Dermis microvascular lymphatic vessel endothelial cell (primary cell): ENCODE measurements at regions not wholly inside any gene's neighbourhood (a gene's known extent, or its start where the extent isn't known, plus 50 kb on each side); places are given as distances from the start of the nearest gene placed in this dataset.
"Not testable (repeated sequence)": the region's sequence is repeated elsewhere in the genome, so short reads cannot be mapped to it uniquely, and the experiment has no call there.

Experiments used
- DNase-seq, 2 donors: peaks; one replicate each; pipeline versions ENCODE4 v3.0.0 to v3.0.0-alpha.2; 2010; ENCODE audit warnings: low read depth in 2 of 2

GRCh38 chr13:42373048-42373812 is 101.3 kb downstream of the AKAP11 start:
- no peak for DNase-seq

DNA sequence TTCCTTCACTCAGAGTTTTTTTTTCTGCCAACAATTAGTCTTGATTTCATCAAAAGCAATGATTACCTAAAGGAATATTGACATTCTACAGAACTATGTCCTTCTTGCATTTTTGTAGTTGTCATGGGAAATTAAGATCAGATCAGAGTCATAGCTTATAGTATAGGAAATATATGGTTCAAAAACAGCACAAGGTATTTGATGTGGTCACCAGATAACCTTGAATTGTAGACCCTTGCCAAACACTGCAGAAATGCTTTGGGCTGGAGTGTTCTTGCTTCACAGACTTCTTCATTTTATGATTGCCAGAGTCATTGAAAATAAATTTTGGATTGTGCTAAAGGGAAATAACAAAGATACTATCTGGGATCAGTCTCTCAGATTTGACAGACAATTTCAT is 103.7 kb downstream of the AKAP11 start:
- DNase-seq, result no peak

- DNase-seq, result no peak
Observed at GRCh38 chr13:42377640-42378382, 105.9 kb downstream of the AKAP11 start.

- no peak for DNase-seq
Observed at GRCh38 chr13:42378383-42378780, 106.4 kb downstream of the AKAP11 start.

DNA sequence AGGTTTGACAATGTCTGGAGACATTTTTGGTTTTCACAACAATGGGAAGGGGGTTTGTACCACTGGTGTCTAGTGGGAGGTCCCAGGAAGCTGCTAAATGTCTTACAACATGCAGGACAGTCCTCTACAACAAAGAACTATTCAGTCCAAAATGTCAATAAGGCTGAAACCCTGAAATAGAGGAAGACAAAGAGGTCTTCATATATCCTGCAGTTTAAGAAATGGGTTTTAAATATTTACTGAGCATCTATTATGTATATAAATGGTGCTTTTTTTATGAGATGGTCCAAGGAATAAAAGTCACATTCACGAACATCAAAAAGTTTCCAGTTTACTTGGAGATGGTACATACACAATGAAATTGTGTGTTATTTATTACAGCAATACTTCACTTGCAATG is 107.3 kb downstream of the AKAP11 start:
- DNase-seq, result no peak

DNA sequence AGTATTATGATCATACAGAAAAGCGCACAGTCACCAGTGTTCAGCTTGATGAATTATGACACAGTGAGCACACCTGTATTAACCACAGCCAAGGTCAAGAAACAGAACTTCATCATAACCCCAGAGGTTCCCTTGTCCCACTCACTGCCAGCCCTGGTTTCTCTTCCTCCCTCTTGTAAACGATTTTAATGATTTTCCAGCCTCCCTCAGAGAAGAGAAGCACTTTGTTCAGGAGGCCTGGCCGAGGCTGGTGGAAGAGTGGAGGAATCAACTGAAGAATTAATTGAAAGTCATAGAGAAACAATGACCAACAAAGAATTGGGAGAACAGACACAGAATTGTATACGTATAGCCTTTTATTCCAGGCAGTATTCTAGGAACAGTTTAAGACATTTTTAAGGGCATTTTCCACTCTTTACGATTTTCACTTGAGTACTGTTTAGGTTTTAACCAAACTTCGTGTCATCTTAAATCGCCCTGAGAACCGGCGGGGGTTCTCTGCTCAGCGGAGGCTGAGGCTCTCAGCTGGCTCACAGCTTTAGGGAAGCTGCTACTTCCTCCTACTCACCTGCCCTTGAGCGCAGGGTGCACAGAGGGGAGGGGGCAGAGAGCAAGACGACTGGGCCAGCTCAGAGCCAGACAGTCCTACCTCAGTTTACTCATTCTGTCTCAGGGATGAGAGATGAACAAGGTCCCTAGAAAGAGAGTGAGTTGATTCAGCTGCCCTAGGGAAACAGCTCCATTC is 108.6 kb downstream of the AKAP11 start:
- no peak for DNase-seq

- DNase-seq, result no peak
Observed at GRCh38 chr13:42381165-42381425, 109.1 kb downstream of the AKAP11 start.

DNA sequence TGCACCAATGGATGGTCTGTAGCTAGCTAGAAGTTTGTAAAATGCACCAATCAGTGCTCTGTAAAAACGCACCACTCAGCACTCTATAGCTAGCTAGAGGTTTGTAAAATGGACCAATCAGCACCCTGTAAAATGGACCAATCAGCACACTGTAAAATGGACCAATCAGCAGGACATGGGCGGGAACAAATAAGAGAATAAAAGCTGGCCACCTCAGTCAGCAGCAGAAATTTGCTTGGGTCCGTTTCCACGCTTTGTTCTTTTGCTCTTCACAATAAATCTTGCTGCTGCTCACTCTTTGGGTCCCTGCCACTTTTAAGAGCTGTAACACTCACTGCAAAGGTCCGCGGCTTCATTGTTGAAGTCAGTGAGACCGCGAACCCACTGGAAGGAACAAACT is 109.5 kb downstream of the AKAP11 start:
- not testable (repeated sequence) for DNase-seq

GRCh38 chr13:42383025-42383424 is 111.1 kb downstream of the AKAP11 start:
- no peak for DNase-seq

DNA sequence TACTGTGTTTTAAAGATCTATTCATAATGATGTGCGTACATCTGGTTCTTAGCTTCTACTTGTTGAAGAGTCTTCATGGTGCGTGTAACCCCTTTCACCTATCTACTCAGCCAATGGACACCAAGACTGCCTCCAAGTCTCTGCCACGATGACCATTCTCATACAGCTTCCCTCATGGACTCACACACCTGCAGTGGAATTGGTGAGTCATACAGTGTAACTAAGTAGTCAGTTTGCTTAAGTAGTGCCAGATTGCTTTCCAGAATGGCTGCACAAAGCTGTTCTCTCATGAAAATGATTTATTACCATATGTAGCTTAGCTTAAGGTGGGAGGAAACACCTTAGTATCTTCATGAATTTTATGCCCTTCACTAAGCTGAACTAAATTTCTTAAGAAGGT is 112.3 kb downstream of the AKAP11 start:
- DNase-seq, result no peak

DNA sequence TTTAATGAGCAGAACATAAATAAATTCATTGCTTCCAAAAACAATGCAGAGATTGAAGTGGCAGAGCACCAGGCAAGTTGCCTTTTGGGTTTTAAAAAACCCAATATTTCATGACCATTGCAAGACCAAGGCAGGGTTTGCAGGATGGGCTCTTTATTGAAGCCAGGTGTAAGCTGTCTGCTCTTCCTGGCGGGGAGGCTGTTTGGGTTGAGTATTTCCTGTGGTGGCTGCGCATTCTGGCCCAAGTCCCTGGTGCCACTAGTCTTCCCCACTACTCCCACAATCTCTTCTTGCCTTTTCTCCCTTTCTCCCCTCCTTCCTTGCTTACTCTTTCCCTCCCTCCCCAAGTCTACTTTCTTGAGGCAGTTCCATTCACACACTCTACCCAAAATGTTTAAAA is 116.4 kb downstream of the AKAP11 start:
- no peak for DNase-seq

DNA sequence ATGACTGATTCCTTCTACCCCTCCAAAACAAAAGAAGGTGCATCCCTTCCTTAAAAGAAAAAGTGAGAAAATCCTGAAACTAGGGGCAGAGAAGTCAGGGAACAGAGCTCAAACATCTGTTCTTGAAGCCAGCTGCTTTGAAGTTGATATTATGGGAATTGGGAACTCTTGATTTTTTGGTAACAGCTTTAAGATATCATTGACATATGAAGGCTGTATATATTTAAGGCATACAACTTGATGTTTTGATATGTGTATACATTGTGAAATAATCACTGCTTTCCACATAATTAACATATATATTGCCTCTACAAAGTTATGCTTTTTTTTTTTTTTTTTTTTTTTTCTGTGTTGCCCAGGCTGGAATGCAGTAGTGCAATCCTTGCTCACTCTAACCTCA is 117.1 kb downstream of the AKAP11 start:
- no peak for DNase-seq

- no peak for DNase-seq
Observed at GRCh38 chr13:42392180-42392579, 120.2 kb downstream of the AKAP11 start.

DNA sequence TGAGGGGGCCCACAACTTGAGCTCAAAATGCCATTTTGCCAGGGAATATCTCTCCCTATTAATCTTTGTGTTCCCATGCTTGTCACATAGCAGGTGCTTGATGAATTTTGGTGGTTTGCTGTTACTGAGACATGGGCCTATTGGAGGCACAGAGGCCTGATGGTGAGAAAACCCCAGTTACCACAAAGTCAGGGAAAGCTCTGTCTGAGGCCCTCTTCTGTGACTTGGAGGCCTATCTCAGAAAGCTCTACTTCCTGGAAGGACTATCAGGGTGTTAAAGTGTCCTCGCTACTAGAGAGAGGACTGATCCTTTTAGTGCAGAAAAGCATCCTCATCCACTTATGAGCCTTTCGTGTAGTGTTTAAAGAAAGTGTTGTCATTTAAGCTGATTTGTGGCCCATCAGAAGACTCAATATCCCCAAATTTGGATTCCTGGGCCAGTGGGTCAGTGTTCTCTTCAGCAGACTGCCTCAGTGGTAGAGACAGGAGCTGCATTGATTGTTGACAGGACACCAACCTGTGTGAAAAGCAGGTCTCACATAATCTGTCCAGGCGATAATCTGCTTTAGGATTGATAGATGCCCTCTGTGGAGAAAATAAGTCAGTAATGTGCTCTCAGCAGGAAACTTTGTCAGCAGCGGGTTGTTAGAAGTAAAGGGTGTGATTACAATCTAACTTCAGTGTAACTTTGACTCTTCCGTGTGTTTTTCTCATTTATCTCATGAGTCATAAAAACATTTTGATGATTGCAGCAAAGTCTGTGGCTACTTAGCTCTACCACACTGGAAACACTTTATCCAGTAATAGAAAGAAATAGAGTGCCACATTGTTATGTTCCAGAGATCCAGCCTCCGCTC is 121.0 kb downstream of the AKAP11 start:
- no peak for DNase-seq

DNA sequence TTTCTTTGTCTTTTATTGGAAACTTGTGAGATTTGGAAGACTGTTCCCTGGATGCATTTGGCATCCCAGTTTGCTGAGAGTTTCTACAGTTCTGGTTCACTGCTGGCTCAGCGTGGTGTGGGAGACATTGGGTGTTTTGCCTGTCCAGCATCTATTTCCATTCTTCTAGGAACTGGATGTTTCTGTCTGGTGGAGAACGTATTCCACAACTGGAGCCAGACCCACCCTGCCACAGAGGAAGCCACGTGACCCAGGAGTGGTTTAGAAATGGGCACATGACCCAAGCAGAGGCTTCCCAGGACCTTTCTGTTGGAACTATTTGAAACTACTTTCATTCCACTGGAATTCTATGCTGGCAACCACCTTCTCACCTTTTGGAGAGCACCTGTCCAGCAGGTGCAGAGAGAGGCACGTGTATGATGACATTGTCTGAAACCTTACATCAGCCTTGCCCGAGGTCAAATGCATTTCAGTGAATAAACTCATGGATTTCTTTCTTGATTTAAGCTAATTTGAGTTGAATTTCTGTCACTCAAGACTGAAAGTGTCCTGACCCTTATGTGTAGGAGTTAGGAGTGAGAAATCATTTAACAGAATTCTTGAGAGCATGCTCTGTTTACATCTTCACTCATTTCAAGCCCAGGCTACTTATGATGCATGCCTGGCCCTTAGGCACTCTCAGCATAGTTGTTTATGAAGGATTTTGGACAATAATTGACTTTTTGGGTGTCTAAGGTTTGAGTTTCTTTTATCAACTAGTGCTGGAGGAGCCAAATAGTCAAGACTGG is 121.8 kb downstream of the AKAP11 start:
- no peak for DNase-seq

DNA sequence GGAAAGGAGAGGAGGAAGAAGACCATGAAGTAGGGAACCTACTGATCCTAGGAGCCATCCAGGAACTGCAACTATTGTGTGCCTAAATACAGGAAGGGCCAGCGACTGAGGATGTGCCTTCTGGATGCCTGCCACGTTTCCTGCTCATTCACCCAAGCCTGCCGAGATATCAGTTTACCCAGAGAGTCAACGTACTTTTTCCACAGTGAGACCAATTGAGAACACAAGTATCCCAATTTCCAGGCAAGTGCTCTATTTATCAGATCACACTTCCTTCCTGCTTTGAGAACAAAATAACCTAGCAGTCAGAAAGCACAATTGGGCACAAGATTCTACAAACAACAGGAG is 122.4 kb downstream of the AKAP11 start:
- peak; percentile 9 to 35 for DNase-seq

DNA sequence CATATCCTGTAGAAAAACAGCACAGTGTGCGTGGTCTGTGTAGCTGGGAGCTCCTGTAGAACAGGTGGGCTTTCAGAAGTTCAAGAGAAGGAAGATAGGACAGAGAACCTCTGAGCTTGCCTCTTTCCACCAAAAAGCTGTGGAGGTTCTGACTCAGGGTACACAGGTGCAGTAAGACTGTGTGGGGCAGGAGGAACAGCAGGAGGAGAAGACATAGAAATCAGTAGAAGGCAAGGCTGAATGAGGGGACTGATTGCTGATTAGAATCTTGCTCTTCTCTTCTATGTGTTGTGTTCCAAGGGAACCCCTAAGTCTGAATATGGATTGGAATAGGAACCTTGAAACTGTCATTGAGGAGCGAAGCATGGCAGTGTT is 122.7 kb downstream of the AKAP11 start:
- no peak for DNase-seq

GRCh38 chr13:42395086-42395821 is 123.3 kb downstream of the AKAP11 start:
- no peak for DNase-seq

DNA sequence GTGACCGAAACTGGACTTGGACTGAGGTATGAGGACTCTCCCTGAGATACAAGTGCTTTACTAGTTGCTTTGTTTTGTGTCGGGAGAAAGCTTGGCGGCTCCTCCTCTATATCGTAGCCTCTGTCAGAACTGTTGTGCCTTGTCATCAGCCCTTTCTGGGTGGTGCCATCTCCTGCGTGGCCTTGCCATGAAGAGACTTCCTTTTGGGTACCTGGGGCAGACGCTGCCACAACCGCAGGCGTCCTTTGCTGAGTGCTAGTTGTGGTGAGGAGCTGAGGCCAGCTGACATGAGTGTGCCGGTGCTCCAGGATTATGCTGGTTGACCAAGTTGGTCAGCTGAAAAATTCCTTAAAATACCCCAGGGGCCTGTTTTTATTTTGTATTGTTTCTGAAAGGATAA is 124.5 kb downstream of the AKAP11 start:
- DNase-seq, result no peak

DNA sequence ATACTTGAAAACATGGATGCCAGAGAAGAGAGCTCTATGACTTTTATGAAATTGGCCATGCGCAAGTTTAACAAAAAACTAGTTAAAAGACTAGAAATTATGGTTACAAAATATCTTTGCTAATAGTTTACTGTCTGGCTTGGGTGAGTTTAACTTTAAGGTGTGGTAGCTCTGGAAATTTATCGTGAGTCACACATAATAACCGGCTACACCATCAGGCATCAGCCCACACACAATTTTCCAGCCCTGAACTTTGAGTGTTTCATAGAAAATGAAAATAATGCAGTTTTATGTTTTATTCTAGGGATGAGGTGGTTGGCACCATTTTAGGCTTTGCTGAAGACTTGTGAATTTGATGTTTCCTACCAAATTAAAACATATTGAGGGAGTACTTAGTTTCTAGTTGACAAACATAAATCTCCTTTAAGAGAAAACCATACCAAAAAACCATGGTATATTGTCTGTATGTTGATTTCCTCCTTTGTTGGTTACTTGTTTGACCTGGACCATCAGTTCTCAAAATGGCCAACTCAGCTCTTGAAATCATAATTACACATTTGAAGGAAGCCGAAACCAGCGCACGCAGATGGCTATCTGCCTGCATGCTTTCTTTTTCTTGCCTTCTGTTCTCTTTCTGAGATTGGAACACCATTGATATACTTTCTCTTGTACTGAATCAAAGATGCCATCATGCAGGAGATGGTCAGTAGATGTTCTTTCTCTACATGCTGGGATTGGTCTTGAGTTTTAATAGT is 125.1 kb downstream of the AKAP11 start:
- no peak for DNase-seq
